GM19372 (cell line): ENCODE measurements at regions not wholly inside any gene's neighbourhood (a gene's known extent, or its start where the extent isn't known, plus 50 kb on each side); places are given as distances from the start of the nearest gene placed in this dataset.

Experiments used
- ATAC-seq: cut with Tn5 transposase; IDR thresholded peaks from one replicate; pipeline ENCODE4 v1.9.1; 2021; ENCODE audit warnings: mild to moderate bottlenecking, low read depth, moderate library complexity; ENCODE audit not compliant: unreplicated experiment

DNA sequence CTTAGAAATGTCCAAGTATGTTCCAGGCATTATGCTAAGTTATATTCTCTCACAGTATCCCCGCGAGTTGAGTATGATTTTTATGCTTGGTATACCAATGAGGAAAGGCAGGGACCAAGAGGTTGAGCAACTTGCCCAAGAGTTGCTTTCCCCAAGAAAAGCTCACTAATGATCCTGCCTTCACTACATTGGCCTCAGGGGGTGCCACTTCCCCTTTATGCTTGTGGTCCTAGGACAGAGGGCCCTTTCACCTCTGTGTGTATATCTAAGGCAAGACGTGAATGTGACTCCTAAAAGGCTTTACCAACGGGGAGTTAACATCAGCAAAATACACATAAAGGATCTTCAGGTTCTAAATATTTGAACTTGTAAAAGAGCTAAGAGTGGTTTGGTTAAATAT, 164.4 kb upstream of the CPEB2 start:
- no peak for ATAC-seq

DNA sequence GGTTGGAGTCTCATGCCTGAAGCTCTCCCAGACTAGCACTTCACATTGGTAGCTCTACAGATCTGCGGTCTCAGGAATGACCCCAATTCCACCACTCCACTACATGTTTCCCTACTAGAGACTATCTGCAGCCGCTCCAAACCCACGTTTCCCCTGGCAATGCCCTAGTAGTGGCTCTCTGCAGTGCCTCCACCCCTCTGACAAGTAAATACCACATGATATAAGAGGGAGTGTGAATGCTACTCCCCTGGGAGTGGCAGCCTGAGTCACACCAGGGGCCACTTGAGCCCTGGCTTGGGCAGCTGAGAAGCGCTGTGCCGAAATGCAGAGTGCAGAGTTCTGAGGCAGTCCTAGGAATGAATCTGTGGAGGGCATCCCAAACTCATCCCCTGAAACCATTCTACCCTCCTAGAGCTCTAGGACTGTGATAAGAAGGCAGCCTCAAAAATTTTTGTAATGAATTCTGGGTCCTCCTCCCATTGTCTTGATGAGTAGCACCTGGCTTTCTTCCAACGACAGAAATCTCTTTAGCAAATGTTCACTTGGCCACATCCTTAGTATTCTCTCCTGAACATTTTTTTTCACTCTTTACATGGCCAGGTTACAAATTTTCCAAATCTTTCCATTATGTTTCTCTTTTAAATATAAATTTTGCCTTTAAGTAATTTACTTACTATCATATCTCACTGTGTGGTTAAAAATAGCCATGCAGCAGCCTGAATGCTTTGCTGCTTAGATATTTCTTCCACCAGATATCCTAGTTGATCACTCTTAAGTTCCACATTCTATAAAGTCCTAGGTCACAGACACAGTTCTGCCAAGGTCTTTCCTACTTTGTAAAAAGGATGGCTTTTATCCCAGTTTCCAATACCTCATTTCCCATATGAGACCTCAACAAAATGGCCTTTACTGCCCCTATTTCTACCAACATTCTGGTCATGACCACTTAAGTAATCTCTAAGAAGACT, 160.2 kb upstream of the CPEB2 start:
- no peak for ATAC-seq

DNA sequence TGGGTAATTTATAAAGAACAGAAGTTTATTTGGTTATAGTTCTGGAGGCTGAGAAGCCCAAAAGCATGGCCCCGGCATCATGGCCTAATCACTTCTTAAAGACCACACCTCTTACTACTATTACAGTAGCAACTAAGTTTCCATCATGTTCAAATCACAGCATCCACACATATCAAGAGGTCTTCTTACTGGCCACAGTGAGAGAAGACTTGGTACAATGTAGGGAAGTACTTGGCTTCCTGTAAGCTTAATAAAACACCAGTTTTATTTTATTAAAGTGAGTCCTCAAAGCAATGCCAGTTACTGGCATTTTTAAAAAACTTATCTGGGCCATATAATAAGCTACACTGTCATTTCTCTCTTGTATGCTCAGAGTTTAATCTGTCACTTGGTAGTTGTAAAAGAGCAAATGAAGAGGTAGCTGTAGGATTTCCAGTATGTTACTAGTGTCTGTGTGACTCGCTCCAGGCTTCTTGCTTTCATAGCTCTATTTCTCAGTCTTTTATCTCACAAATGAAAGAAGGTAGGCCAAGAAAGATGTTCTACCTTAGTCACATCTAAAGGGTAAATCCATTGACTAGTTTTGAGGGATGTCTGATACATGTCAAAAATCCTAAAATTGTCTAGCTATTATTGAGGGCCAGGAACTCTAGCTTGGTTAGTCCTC, 159.2 kb upstream of the CPEB2 start:
- ATAC-seq: no peak

DNA sequence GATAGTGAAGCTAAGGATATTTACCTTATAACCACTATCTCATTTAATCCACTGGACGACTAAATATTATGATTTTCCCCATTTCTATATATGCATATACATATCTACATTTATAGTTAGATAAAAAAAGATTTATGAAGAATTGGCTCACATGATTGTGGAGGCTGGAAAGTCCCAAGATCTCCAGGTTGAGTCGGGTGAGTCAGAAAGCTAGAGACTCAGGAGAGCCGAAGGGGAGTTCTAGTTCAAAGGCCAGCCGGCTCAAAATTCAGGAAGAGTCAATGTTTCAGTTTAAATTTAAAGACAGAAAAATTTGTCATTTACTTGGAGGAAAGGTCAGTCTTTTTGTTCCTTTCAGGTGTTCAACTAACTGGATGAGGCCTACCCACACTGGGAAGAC, 158.2 kb upstream of the CPEB2 start:
- ATAC-seq: no peak

DNA sequence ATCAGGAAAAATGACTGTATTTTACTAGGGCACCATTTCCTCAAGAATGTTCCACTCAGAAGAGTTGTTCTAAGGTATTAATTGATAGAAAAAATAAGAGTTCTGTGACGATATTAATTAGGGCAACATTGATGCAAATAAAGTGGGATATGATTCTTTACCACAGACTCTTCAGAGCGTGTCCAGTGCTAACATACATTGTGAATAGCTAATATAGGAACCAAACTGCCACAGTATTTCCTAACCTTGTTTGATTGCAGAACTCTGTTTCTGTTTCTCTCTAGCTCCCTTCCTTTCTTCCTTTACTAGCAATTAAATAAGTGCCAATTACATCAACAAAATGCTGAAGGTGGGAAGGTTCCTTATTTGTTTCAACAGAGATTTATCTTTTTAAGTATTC, 154.1 kb upstream of the CPEB2 start:
- no peak for ATAC-seq

DNA sequence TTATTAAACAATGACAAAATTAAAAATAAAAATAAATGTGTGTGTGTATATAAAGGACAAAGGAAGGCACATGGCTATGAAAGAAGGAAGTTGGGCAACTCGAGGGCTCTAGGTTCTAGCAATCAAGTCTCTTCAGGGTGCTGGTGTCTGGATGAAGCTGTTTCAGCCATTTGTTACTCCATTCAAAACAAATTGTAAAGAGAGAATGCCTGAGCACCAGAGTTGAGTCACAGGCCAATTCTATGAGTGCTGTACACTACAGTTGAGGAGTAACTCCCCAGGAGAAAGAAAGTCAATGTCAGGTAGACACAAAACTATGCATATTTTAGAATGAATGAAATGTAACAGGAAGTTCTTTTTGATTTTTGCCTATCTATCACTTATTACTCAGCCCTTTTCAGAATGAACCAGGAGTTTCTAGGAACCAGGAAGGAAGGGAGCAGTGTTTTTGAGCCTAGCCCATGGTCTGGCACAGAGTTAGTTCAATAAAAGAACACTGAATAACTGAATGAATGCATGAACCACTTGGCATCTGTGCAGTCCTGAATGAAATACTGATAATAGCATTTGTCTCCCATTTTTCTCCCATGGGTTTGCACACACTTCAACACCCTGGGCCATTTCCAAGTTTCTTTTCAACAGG, 151.7 kb upstream of the CPEB2 start:
- no peak for ATAC-seq

DNA sequence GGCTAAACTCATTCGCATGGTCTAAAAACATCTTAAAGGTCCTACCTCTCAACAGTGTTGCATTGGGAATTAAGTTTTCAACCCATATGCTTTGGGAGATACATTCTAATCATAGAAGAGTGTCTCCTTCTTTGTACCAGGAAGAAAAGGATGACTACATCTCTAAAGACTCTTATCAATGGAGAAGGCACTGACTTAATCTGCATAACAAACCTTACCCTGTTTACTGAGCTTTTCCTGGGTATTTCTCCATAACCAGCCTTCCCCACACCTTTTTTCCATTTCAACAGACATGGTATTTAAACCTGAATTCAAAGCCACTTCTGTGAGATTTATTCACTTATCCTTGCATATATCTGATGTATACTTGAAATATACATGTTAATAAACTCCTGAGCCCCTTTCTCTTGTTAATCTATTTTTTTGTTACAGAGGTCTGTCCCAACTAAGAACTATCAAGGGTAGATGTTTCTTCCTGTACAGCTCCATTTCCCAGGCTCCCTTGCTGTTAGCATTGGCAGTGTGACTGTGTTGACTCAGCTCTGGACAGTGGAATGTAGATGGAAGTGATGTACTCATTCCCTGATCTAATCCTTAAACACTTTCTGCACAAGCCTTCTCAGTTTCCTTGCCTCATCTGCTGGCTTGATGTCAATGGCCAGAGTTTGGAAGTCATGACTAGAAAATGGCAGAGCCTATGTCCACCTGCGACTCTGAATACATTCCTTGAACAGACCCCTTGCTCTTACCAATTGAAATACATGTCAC, 148.9 kb upstream of the CPEB2 start:
- no peak for ATAC-seq

DNA sequence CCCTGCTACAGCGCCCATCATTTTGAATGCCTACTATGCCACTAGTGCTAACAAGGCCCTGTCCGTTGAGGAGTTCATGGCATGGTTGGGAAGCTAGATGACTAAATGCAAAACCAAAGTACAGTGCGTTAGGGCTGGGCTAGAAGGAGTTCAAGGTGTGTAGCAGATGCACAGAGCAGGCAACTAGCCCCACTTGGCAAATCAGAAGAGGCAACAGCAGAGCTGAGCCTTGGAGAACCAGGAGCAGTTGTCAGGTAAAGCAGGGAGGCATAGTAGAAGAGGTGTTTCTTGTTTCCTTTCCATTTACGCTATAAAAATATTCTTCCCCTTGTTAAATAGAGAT, 146.6 kb upstream of the CPEB2 start:
- no peak for ATAC-seq

DNA sequence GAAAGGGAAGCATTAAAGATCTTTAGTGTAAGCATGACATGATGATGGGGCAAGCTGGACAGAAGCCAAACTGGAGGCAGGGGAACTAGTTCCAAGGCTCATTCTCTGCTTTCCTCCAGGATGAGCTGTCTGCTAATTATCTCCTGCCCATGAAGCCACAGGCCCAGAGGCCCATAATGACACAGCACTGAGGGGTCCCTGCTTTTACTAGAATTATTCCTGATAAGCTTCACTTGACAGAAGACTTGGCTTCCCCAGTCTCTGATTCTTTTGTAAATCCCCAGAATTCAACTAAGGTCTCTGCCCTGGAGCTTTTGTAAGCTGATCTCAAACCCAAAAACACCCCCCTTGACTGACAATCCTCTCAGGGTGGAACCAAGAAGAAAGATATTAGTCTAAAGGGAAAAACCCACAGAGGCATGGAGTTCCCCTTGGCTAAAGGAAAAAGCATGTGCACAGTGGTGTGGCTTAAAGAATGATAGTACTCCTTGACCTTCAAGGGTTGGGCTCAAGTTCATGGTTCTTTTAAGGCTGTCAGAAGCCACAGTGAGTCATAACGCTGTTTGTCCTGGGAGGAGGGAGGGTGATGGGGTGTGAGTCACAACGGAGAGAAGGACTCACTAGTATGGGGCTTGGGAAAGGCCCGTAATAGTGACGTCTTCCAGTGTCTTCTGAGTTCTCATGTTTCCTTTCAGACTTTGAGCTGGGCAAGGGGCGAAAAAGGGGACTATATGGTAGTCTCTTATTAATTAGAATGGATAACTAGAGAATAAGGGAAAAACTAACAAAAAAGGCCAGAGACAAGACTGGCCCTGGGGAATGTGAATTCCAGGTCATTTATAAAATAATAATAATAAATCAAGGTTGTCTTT, 146.0 kb upstream of the CPEB2 start:
- ATAC-seq: peak; percentile 96

DNA sequence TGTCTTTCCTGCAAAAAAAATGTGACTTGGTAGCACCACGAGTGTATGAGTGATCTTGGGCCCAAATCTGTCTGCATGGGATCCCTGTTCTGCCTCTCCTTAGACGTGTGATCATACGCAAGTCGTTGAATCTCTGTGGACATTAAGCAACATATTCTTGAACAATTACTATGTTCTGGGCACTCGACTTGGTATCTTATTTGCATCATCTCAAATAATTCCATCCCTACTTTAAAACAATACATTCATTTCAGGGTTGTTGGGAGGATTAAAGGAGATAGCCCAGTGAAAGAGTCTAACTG, 145.4 kb upstream of the CPEB2 start:
- no peak for ATAC-seq

DNA sequence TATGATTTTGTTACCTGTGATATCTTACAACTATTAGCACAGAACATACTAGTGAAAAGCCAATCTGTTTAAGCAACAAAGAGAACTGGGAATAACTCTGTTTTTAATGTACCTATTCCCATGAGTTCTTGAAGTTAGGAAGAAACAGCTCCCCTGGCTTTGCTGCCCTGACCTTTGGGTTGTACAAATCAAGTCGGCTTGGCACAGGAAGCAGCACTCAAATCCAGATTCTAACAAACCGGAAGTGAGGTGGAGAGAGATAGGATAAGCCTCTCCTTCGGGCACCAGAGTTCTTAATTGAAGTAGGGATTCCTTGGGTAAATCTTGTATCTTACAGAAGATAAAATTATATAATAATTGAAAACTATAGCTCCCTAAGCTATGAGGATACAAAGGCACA, 144.8 kb upstream of the CPEB2 start:
- no peak for ATAC-seq

DNA sequence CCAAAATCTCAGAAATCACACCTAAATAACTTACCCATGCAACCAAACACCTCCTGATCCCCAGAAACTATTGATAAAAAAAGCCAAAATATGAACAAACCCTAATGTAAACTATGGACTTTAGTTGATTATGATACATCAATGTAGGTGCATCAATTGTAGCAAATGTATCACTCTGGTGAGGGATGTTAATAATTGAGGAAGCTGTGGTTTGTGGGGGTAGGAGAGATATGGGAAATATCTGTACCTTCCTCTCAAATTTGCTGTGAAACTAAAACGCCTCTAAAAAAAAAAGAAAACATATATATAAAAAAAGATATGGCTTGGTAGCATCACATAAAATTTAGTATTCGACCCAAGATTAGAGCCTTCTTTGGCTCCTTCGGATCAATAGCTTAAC, 144.3 kb upstream of the CPEB2 start:
- ATAC-seq: no peak

DNA sequence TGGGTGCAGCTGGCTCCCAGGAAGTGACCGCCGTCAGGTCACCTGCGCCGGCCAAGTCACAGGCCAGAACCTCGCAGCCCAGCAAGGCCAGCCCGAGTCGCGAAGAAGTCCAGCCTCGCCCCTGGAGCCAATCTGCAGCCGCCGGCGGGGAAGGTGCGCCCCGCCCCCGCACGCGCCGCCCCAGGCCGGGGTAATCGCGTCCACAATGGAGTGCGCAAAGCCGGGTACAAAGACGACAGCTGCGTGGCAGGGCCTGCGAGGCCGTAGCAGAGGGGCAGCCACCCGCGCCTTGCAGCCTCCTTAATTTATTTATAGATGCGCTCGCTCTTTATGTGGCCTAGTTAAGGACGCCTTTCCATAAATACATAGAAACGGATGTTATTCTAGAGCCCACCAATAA, 139.4 kb upstream of the CPEB2 start:
- no peak for ATAC-seq

DNA sequence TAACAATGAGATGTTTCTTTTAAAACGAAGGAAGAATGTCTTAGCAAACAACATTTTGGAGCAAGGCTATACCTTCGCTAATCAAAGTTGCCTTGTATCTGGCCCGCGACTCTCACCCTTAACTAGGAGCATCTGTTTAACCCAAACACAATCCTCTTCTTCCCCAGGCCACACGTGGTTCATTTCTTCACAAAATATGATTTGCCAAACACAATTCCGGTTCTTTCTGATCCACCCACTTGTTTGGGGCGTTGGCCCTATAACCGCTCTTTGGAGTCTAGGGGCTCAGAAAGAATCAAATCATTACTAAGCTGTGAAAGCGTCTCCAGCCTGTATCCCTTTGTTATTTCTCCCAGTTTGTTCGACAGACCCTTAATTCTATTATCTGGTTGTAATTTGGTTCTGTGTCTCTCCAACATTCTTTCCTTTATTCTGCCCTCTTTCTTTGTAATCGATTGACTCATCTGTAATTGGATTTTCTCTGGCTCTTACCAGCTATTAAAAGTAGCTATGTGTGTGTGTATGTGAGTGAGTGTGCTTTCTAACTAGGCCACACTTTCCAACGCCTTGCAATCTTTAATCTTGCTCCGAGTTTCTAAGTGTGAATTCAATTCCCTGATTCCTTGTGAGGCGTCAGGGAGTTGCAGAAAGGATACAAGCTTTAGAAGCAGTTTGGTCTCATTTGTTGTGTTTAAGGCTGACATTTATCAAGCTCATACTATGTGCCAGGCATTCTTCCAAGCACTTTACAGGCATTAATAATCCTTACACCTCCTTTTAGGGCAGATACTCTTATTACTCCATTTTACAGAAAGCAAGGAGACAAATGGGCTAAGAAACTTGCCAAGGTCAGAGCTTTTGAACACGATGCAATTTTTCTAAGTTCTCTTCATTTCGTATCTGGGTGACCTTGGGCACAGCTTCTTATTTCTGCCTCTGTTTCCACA, 138.6 kb upstream of the CPEB2 start:
- no peak for ATAC-seq

DNA sequence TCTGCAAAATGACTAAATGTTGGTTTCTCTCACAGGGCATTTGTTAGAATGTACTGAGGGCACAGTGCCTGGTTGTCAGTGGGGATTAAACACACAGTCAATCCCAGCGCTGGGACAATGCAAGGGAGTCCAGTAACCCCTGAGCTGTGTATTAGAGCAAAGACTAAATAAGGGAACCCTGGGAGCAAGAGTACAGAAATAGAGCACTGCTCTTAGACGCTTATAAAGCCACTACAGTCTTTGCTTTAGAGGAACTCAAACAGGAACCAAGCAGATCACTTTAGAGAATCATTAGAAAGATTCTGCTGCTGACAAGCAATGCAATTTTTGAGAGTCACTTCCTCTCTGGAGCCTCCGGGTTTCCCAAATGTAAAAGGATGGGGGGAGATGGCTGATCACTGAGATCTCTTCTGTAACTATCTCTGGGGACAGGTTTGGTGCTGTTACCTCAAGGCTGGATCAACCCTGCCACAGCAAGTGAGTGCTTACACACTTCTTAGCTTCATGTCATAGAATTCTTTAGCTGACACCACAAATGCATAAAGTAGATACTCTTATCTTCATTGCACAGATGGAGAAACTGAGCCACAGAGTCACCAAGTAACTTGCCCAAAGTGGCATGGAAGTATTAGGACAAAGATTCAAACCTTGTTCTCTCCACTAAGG, 137.8 kb upstream of the CPEB2 start:
- no peak for ATAC-seq

DNA sequence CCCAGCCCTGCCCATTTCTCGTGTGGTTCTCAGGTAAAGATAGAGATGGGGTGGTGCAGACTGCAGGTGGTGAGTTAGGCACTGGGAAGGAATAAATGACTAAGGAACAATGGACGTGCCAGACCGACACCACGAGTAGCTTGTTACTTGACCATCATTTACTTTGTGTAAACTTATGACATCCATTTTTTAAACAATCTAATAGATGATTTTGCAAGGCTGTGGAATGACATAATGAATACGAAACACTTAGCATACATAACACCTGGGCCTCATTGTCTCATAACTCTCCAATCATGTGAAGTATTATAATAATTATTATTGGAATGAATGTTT, 137.3 kb upstream of the CPEB2 start:
- ATAC-seq: no peak

DNA sequence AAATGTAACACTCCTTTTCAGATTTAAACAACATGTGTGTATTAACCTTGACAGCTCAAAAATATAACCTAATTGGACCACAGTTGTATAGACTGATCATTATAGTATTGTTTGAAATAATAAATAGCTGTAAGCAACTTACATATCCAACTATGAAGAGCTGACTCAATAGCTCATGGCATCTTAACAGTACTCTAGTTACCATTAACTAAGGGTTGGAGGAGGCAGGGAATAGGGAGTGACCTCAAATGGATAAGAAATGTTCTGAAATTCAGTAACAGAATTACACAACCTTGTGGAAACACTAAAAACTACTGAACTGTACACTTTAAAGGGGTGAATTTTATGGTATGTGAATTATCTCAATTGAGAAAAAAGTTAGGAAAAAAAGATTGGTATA, 136.5 kb upstream of the CPEB2 start:
- ATAC-seq: no peak

DNA sequence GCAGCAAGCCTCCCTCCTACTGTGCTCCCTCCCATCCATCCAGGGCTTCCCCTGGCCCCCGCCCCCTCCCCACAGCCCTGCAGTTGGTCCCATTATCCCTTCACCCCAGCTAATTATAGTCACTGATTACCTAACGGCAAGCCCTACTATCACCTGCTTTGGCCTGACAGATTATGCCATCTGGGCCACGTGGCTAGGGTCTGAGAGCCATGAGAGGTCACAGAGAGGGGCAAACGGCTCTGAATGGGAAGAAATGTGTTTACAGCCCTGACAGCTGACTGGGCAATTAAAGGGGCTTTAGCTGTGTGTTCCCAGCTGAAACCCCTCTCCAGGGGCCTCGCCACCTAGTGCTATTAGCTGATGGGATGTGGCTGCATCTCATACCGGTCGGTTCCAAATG, 134.4 kb upstream of the CPEB2 start:
- ATAC-seq: no peak
